Left hindlimb (tissue), 1 donor: ENCODE measurements at regions not wholly inside any gene's neighbourhood (a gene's known extent, or its start where the extent isn't known, plus 50 kb on each side); places are given as distances from the start of the nearest gene placed in this dataset.
"Not testable (repeated sequence)": the region's sequence is repeated elsewhere in the genome, so short reads cannot be mapped to it uniquely, and the experiment has no call there.

Experiments used
- DNase-seq: peaks from one replicate; pipeline ENCODE4 v3.0.0-alpha.2; 2018

- no peak for DNase-seq
These were observed 365.5 kb upstream of the KLHL29 start for GRCh38 chr2:23019476-23019875.

- no peak for DNase-seq
These were observed 364.3 kb upstream of the KLHL29 start for GRCh38 chr2:23020659-23021058.

GRCh38 chr2:23021311-23022120 is 363.5 kb upstream of the KLHL29 start:
- DNase-seq, result no peak

- DNase-seq, result no peak
These were observed 361.3 kb upstream of the KLHL29 start for GRCh38 chr2:23023722-23024121.

- DNase-seq, result no peak
These were observed 358.3 kb upstream of the KLHL29 start for GRCh38 chr2:23026671-23027070.

GRCh38 chr2:23027396-23027795 is 357.6 kb upstream of the KLHL29 start:
- no peak for DNase-seq

GRCh38 chr2:23028106-23028505 is 356.9 kb upstream of the KLHL29 start:
- no peak for DNase-seq

- DNase-seq, result no peak
These were observed 355.9 kb upstream of the KLHL29 start for GRCh38 chr2:23029111-23029510.

GRCh38 chr2:23029951-23030350 is 355.0 kb upstream of the KLHL29 start:
- no peak for DNase-seq

- no peak for DNase-seq
These were observed 350.0 kb upstream of the KLHL29 start for GRCh38 chr2:23034996-23035395.

- DNase-seq, result no peak
These were observed 348.4 kb upstream of the KLHL29 start for GRCh38 chr2:23036629-23037028.

- DNase-seq, result no peak
These were observed 347.4 kb upstream of the KLHL29 start for GRCh38 chr2:23037596-23037995.

GRCh38 chr2:23041443-23041842 is 343.5 kb upstream of the KLHL29 start:
- DNase-seq, result no peak

GRCh38 chr2:23042216-23042906 is 342.6 kb upstream of the KLHL29 start:
- DNase-seq, result peak; percentile 63

GRCh38 chr2:23050388-23050787 is 334.6 kb upstream of the KLHL29 start:
- no peak for DNase-seq

- DNase-seq, result no peak
These were observed 331.4 kb upstream of the KLHL29 start for GRCh38 chr2:23053601-23054000.

- DNase-seq, result no peak
These were observed 329.7 kb upstream of the KLHL29 start for GRCh38 chr2:23055251-23055650.

GRCh38 chr2:23056846-23057245 is 328.1 kb upstream of the KLHL29 start:
- not testable (repeated sequence) for DNase-seq

- DNase-seq, result no peak
These were observed 326.5 kb upstream of the KLHL29 start for GRCh38 chr2:23058435-23058834.

- no peak for DNase-seq
These were observed 319.8 kb upstream of the KLHL29 start for GRCh38 chr2:23065210-23065609.

- no peak for DNase-seq
These were observed 319.0 kb upstream of the KLHL29 start for GRCh38 chr2:23065936-23066335.

GRCh38 chr2:23066686-23067085 is 318.3 kb upstream of the KLHL29 start:
- DNase-seq, result no peak

- DNase-seq, result no peak
These were observed 315.8 kb upstream of the KLHL29 start for GRCh38 chr2:23069156-23069555.

GRCh38 chr2:23069923-23070322 is 315.1 kb upstream of the KLHL29 start:
- DNase-seq, result no peak
